Natural killer cell (primary cell): ENCODE measurements at regions not wholly inside any gene's neighbourhood (a gene's known extent, or its start where the extent isn't known, plus 50 kb on each side); places are given as distances from the start of the nearest gene placed in this dataset.

Source experiments
- ATAC-seq, 3 donors: fragments of 150-1000 bp in 2 of 3; fragments of 200-7000 bp in 1 of 3; cut with Tn5 transposase; 1 replicate in 1 of 3; 2 replicates in 2 of 3; pipeline ENCODE4 v1.10.0; 2021; ENCODE audit warnings: mild to moderate bottlenecking in 2 of 3, moderate library complexity in 2 of 3
- DNase-seq, 2 donors: peaks; one replicate each; pipeline versions ENCODE4 v3.0.0 to v3.0.0-alpha.2; 2013 to 2021; ENCODE audit warnings: mixed read lengths in 1 of 2
- H3K27ac ChIP-seq: one replicate; pipeline ENCODE4 v1.5.1; 2013; ENCODE audit warnings: mild to moderate bottlenecking, low read length
- H3K27me3 ChIP-seq: one replicate; pipeline ENCODE4 v1.6.1; 2013; ENCODE audit warnings: low read length; ENCODE audit not compliant: control insufficient read depth, insufficient read depth
- H3K36me3 ChIP-seq: one replicate; pipeline ENCODE4 v1.6.1; 2013; ENCODE audit warnings: low read length; ENCODE audit not compliant: control insufficient read depth, insufficient read depth
- H3K4me1 ChIP-seq: one replicate; pipeline ENCODE4 v1.6.1; 2013; ENCODE audit warnings: low read length; ENCODE audit not compliant: control insufficient read depth, insufficient read depth
- H3K4me3 ChIP-seq: one replicate; pipeline ENCODE4 v1.5.1; 2013; ENCODE audit warnings: low read length
- H3K9me3 ChIP-seq: one replicate; pipeline ENCODE4 v1.6.1; 2013; ENCODE audit warnings: low read length; ENCODE audit not compliant: control insufficient read depth, insufficient read depth
- H3K27ac Mint-ChIP-seq, 2 donors: one replicate each; pipeline ENCODE4 v1.8.0; 2022; ENCODE audit warnings: mild to moderate bottlenecking in 2 of 2, mixed read lengths in 2 of 2, moderate library complexity in 1 of 2
- H3K27me3 Mint-ChIP-seq, 2 donors: one replicate each; pipeline ENCODE4 v1.8.0; 2022; ENCODE audit warnings: low read depth in 2 of 2, mixed read lengths in 2 of 2
- H3K36me3 Mint-ChIP-seq: one replicate; pipeline ENCODE4 v1.8.0; 2022; ENCODE audit warnings: mixed read lengths
- H3K4me1 Mint-ChIP-seq, 2 donors: one replicate each; pipeline ENCODE4 v1.8.0; 2022; ENCODE audit warnings: mixed read lengths in 2 of 2
- H3K4me3 Mint-ChIP-seq: one replicate; pipeline ENCODE4 v1.8.0; 2022; ENCODE audit warnings: mild to moderate bottlenecking, moderate library complexity, mixed read lengths
- H3K9me3 Mint-ChIP-seq, 2 donors: one replicate each; pipeline ENCODE4 v1.8.0; 2022; ENCODE audit warnings: mixed read lengths in 2 of 2
- whole genome bisulfite sequencing: methylation state at CpG from one replicate; pipeline ENCODE4 v1.1.7; 2013; ENCODE audit warnings: missing lambda C conversion rate; ENCODE audit not compliant: insufficient coverage; 5-methylcytosine and 5-hydroxymethylcytosine counted together
- intact Hi-C: fragments of 100-400 bp; cut with micrococcal nuclease; formaldehyde crosslinking; loops from one replicate; pipeline ENCODE4 v1.14.2; 2022
- TF ChIP-seq, protein P1 (sequence below): fragments of 200-600 bp; IDR thresholded peaks from one replicate; pipeline ENCODE4 v1.8.0; 2022; ENCODE audit warnings: antibody characterized with exemption

DNA sequence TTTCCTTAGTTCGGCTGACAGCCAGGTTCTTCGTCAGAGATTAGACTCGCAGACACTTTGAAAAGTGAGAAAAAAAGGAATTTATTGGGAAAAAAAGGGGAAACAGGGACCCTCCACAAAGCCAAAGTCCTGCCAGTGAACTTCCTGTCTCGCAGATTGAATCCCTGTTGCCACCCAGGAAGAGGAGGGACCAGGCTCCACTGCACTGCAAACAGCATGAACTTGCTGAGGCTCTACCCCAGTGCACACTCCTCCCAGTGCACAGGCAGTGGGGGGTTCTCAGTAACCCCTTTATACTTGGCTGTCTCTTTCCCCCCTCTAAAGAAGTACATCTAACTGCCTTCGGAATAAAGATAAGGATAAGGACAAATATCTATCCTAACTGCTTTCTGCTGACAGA lies 959.0 kb downstream of the GRIK2 start:
- WGBS: 83% methylated on average over 5 of the region's 5 CpGs
- Histone ChIP-seq H3K9me3 (no peaks in the 10 kb centered on the region), H3K4me1 (no peaks in the 10 kb centered on the region), H3K36me3 (no peaks in the 10 kb centered on the region), H3K4me3 (no peak overlapping the region), H3K27ac (no peak overlapping the region), H3K27me3 (no peaks in the 10 kb centered on the region)
- ATAC-seq: no peak
- no peaks in the 10 kb centered on the region for H3K4me1 Mint-ChIP-seq
- peaks cover 12 to 17% of the 10 kb centered on the region in 2 donors for H3K9me3 Mint-ChIP-seq
- no peak for DNase-seq
- no peak overlapping the region for H3K4me3 Mint-ChIP-seq
- intact Hi-C loops: no loop called here
- no peaks in the 10 kb centered on the region for H3K27me3 Mint-ChIP-seq
- no peak overlapping the region for H3K27ac Mint-ChIP-seq
- H3K36me3 Mint-ChIP-seq: no peaks in the 10 kb centered on the region
- TF ChIP-seq, protein P1, sequence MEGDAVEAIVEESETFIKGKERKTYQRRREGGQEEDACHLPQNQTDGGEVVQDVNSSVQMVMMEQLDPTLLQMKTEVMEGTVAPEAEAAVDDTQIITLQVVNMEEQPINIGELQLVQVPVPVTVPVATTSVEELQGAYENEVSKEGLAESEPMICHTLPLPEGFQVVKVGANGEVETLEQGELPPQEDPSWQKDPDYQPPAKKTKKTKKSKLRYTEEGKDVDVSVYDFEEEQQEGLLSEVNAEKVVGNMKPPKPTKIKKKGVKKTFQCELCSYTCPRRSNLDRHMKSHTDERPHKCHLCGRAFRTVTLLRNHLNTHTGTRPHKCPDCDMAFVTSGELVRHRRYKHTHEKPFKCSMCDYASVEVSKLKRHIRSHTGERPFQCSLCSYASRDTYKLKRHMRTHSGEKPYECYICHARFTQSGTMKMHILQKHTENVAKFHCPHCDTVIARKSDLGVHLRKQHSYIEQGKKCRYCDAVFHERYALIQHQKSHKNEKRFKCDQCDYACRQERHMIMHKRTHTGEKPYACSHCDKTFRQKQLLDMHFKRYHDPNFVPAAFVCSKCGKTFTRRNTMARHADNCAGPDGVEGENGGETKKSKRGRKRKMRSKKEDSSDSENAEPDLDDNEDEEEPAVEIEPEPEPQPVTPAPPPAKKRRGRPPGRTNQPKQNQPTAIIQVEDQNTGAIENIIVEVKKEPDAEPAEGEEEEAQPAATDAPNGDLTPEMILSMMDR: no peak

DNA sequence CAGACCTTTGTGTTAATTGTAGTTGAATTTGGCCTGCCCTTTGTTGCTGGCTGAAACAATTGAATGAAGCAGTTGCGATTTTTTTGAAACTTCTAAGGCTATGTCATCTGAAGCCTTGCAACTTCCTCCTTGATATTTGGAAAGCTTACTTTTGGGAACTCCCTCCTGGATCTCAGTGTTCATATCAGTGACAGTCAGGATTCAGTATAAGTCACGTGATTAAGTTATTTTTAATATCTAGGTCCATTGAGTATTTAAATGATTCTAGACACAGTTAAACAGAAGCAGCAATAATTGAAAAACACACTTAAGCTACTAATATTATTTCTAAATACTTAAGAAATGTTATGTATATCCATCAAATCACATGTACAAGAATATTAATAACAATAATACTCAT lies 951.3 kb downstream of the GRIK2 start:
- intact Hi-C loops: no loop called here
- WGBS: 84% methylated on average over 1 of the region's 2 CpGs
- DNase-seq: no peak
- Histone ChIP-seq H3K27me3 (no peaks in the 10 kb centered on the region), H3K9me3 (no peaks in the 10 kb centered on the region), H3K36me3 (no peaks in the 10 kb centered on the region), H3K4me3 (no peak overlapping the region), H3K4me1 (no peaks in the 10 kb centered on the region), H3K27ac (no peak overlapping the region)
- Mint-ChIP-seq H3K4me1 (no peaks in the 10 kb centered on the region), H3K27me3 (no peaks in the 10 kb centered on the region), H3K9me3 (peaks cover 11 to 21% of the 10 kb centered on the region in 2 donors), H3K27ac (no peak overlapping the region), H3K4me3 (no peak overlapping the region), H3K36me3 (no peaks in the 10 kb centered on the region)
- TF ChIP-seq, protein P1: no peak
- no peak for ATAC-seq

DNA sequence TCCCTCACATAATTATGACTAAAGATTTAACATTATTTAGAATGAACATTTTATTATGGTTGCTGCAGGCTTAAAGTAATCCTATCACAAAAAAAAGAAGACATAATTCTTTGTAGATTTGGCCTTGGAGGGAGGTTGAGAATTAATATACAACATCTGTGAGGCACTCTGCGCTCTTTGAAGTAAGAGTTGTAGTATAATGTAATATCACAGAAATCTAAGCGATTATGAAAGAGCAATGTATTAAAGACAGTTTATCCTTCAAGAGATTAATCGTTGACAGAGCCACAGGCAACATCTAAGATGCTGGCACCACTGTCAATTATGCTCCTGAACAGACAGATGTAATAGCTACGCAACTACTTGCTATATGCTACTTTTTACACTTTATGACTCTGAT lies 946.8 kb downstream of the GRIK2 start:
- H3K27ac ChIP-seq: no peak overlapping the region
- no peak for DNase-seq
- H3K27me3 Mint-ChIP-seq: no peaks in the 10 kb centered on the region
- no peak overlapping the region for H3K27ac Mint-ChIP-seq
- TF ChIP-seq, protein P1: no peak
- no peaks in the 10 kb centered on the region for H3K36me3 ChIP-seq
- no peak overlapping the region for H3K4me3 Mint-ChIP-seq
- H3K9me3 ChIP-seq: no peaks in the 10 kb centered on the region
- peaks cover 7 to 12% of the 10 kb centered on the region in 2 donors for H3K9me3 Mint-ChIP-seq
- H3K4me1 Mint-ChIP-seq: no peaks in the 10 kb centered on the region
- ATAC-seq: no peak
- H3K4me1 ChIP-seq: no peaks in the 10 kb centered on the region
- no peak overlapping the region for H3K4me3 ChIP-seq
- no peaks in the 10 kb centered on the region for H3K36me3 Mint-ChIP-seq
- H3K27me3 ChIP-seq: no peaks in the 10 kb centered on the region
- WGBS: 72% methylated on average over 3 of the region's 4 CpGs
- intact Hi-C loops: no loop called here

DNA sequence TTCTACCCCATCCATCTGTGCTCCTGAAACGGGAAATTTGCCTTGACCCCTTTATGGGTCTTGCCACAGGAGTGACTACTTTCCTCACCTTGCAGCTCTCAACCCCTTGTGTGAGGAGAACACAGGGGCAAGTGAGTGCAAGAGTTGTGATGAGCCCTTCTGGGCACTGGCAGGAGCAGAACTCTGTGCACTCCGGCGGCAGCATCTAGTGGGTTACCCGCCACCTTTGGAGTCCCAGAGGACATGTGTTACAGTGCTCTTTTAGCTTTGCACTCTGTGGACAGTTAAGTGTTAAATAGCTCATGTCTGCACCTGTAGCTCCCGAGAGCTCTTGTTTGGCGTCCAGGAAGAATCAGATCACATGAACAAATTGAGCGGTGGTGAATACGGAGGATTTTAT lies 940.2 kb downstream of the GRIK2 start:
- H3K4me1 Mint-ChIP-seq: no peaks in the 10 kb centered on the region
- no peak for DNase-seq
- no peaks in the 10 kb centered on the region for H3K27me3 Mint-ChIP-seq
- TF ChIP-seq, protein P1: no peak
- no peak for ATAC-seq
- H3K9me3 ChIP-seq: peaks cover 5% of the 10 kb centered on the region
- no peaks in the 10 kb centered on the region for H3K4me1 ChIP-seq
- H3K36me3 Mint-ChIP-seq: no peaks in the 10 kb centered on the region
- no peak overlapping the region for H3K27ac Mint-ChIP-seq
- no peaks in the 10 kb centered on the region for H3K27me3 ChIP-seq
- H3K4me3 ChIP-seq: no peak overlapping the region
- H3K27ac ChIP-seq: no peak overlapping the region
- no peaks in the 10 kb centered on the region for H3K36me3 ChIP-seq
- peaks cover 10 to 18% of the 10 kb centered on the region in 2 donors for H3K9me3 Mint-ChIP-seq
- 91% methylated on average over 8 of the region's 8 CpGs for WGBS
- intact Hi-C loops: no loop called here
- H3K4me3 Mint-ChIP-seq: no peak overlapping the region
